ENCODE measurements at regions not wholly inside any gene's neighbourhood (a gene's known extent, or its start where the extent isn't known, plus 50 kb on each side); places are given as distances from the start of the nearest gene placed in this dataset.

DNA sequence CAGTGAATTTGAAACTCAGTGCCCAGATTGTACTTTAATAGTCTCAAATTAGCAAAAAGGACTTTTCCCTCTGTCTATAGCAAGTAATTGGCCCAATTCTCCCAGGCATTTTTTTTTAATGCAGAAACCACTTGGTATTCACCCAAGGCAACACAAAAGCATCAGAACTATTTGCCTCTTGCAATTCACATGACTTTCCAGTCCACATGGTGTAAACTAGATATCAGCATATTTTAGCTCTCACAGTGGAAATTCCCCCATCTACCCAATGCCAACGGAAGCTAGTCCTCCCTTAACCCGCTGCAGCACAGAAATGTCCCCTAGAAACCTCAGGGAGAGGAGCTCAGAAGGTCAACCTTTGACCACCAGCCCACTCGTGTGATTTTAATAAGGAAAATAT lies 103.4 kb upstream of the CDYL start:
- H3K27ac ChIP-seq (replicated peaks in 1 of 4) = no peak overlapping the region
- DNase-seq (ENCODE audit: extremely low spot score) = no peak
- intact Hi-C loops (cut with DNase I) = no loop called here

DNA sequence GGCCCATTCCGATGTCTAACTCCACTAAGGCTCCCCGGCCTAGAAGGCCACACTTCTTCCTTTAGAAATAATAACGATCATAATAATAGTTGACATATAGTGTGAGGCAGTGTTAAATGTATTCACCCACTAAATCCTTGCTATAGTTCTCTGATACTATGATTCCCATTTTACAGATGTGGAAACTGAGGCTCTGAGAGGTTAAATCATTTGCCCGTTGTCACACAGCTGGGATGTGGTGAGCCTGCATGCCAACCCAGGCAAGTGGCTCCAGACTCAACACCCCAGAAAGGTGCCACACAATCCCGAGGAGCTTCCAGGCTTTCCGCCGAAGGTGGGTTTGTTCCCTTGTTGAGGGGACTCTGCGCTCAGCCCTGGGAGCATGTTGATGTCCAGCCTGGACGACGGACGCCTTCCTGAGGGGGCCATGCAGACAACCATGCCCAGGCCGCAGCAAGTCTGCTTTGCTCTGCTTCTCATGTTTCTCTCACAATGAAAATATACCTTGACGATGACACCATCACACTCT lies 104.6 kb upstream of the CDYL start:
- Histone ChIP-seq H3K4me1 (no peaks in the 10 kb centered on the region), H3K4me3 (no peak overlapping the region), H3K27me3 (no peaks in the 10 kb centered on the region), H3K27ac (replicated peaks in 1 of 4) (no peak overlapping the region), H3K36me3 (no peaks in the 10 kb centered on the region), H3K9me3 (no peaks in the 10 kb centered on the region)
- DNase-seq (ENCODE audit: extremely low spot score) = peak; percentile 86
- 79% methylated on average over 10 of the region's 13 CpGs for WGBS
- intact Hi-C loops (cut with DNase I) = no loop called here
- no peak for TF ChIP-seq POLR2AphosphoS5 (IDR thresholded peaks at IDR 0.05)
- no peak for TF ChIP-seq EP300 (IDR thresholded peaks at IDR 0.05)
- TF ChIP-seq POLR2A (IDR thresholded peaks at IDR 0.05; ENCODE audit: low read depth) = no peak
- TF ChIP-seq, protein P1, sequence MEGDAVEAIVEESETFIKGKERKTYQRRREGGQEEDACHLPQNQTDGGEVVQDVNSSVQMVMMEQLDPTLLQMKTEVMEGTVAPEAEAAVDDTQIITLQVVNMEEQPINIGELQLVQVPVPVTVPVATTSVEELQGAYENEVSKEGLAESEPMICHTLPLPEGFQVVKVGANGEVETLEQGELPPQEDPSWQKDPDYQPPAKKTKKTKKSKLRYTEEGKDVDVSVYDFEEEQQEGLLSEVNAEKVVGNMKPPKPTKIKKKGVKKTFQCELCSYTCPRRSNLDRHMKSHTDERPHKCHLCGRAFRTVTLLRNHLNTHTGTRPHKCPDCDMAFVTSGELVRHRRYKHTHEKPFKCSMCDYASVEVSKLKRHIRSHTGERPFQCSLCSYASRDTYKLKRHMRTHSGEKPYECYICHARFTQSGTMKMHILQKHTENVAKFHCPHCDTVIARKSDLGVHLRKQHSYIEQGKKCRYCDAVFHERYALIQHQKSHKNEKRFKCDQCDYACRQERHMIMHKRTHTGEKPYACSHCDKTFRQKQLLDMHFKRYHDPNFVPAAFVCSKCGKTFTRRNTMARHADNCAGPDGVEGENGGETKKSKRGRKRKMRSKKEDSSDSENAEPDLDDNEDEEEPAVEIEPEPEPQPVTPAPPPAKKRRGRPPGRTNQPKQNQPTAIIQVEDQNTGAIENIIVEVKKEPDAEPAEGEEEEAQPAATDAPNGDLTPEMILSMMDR (IDR thresholded peaks at IDR 0.05) = no peak

More for the DNA sequence above, 103.4 kb upstream of the CDYL start:
- Histone ChIP-seq H3K36me3 (no peaks in the 10 kb centered on the region), H3K4me3 (no peak overlapping the region), H3K9me3 (no peaks in the 10 kb centered on the region), H3K27me3 (no peaks in the 10 kb centered on the region), H3K4me1 (no peaks in the 10 kb centered on the region)
- TF ChIP-seq POLR2A (IDR thresholded peaks at IDR 0.05; ENCODE audit: low read depth) (no peak), POLR2AphosphoS5 (IDR thresholded peaks at IDR 0.05) (no peak), EP300 (IDR thresholded peaks at IDR 0.05) (no peak)
- TF ChIP-seq, protein P1 (IDR thresholded peaks at IDR 0.05) = no peak
- 78% methylated on average over 3 of the region's 3 CpGs for WGBS

DNA sequence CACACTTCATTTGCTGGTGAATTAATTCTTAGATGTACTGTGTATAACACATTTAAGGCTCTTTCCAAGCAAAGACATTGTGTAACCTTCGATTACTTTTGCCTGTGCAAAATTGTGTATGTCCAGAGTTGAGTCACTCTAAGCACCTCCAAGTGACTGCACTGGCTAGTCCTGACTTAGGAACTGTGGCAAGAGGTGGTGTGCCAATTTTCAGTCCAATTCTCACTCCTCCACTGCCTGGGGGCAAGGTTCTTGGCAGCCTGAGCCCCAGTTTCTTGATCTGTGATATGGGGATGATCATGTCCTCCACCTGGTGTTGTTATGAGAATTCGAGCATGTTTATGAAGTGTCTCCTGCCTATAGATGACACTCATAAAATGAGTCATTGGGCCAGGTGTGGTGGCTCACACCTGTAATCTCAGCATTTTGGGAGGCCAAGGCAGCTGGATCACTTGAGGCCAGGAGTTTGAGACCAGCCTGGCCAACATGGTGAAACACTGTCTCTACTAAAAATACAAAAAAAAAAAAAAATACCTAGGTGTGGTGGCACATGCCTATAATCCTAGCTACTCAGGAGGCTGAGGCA lies 105.3 kb upstream of the CDYL start:
- no peaks in the 10 kb centered on the region for H3K27me3 ChIP-seq
- no peak for TF ChIP-seq POLR2A (IDR thresholded peaks at IDR 0.05; ENCODE audit: low read depth)
- TF ChIP-seq, protein P1 (IDR thresholded peaks at IDR 0.05) = no peak
- TF ChIP-seq POLR2AphosphoS5 (IDR thresholded peaks at IDR 0.05) = no peak
- TF ChIP-seq EP300 (IDR thresholded peaks at IDR 0.05) = no peak
- WGBS = 83% methylated on average over 2 of the region's 2 CpGs
- peak; percentile 26 for DNase-seq (ENCODE audit: extremely low spot score)
- no peaks in the 10 kb centered on the region for H3K4me1 ChIP-seq
- intact Hi-C loops (cut with DNase I) = no loop called here
- no peaks in the 10 kb centered on the region for H3K9me3 ChIP-seq
- H3K36me3 ChIP-seq = no peaks in the 10 kb centered on the region
- no peak overlapping the region for H3K4me3 ChIP-seq
- H3K27ac ChIP-seq (replicated peaks in 1 of 4) = no peak overlapping the region

DNA sequence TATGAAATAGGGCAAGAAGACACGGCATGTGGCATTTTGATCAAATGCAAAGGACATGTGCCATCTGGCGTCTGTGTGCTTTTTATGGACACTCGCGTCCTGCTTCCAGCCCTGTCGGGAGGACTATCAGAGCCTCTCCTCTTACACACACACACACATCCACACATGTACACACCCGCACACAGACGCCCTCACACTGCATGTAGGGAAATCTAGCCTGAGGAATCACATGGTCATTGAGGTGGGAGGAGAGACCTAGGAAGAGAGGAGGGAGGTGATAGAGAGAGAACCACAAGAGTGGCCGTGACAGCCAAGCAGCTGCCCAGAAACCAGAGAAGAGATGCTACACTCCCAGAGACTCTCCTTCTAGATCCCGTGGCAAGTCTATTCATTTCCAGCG lies 105.9 kb upstream of the CDYL start:
- TF ChIP-seq POLR2AphosphoS5 (IDR thresholded peaks at IDR 0.05) (no peak), EP300 (IDR thresholded peaks at IDR 0.05) (no peak), POLR2A (IDR thresholded peaks at IDR 0.05; ENCODE audit: low read depth) (no peak)
- TF ChIP-seq, protein P1 (IDR thresholded peaks at IDR 0.05) = no peak

More for the DNA sequence above, 105.9 kb upstream of the CDYL start:
- Histone ChIP-seq H3K4me1 (no peaks in the 10 kb centered on the region), H3K36me3 (no peaks in the 10 kb centered on the region), H3K4me3 (no peak overlapping the region), H3K27ac (replicated peaks in 1 of 4) (no peak overlapping the region), H3K9me3 (no peaks in the 10 kb centered on the region), H3K27me3 (no peaks in the 10 kb centered on the region)
- DNase-seq (ENCODE audit: extremely low spot score) = peak; percentile 70
- WGBS = 83% methylated on average over 10 of the region's 10 CpGs
- intact Hi-C loops (cut with DNase I) = no loop called here
